CD14-positive monocyte (primary cell): ENCODE measurements at regions not wholly inside any gene's neighbourhood (a gene's known extent, or its start where the extent isn't known, plus 50 kb on each side); places are given as distances from the start of the nearest gene placed in this dataset.

ENCODE experiments used
- DNase-seq, 3 donors: peaks; one replicate each; pipeline ENCODE4 v3.0.0-alpha.2; 2011 to 2022
- H2AFZ ChIP-seq: 2 replicates; pipeline ENCODE4 v1.6.0; 2012; ENCODE audit warnings: mild to moderate bottlenecking, low read depth, low read length, inconsistent platforms; ENCODE audit not compliant: insufficient read depth, poor library complexity, severe bottlenecking
- H3K27ac ChIP-seq, 2 donors: 1 replicate in 1 of 2; 2 replicates in 1 of 2; pipeline ENCODE4 v1.5.1; 2012 to 2013; ENCODE audit warnings: low read length in 2 of 2, control low read depth in 1 of 2, inconsistent platforms in 1 of 2, low read depth in 1 of 2, mild to moderate bottlenecking in 1 of 2
- H3K27me3 ChIP-seq, 2 donors: one replicate each; pipeline versions ENCODE4 v1.6.0 to v1.6.1; 2011 to 2013; ENCODE audit warnings: low read length in 2 of 2; ENCODE audit not compliant: control insufficient read depth in 2 of 2, insufficient read depth in 2 of 2
- H3K36me3 ChIP-seq, 2 donors: replicated peaks in 1 of 2; 1 replicate in 1 of 2; 2 replicates in 1 of 2; pipeline versions ENCODE4 v1.5.1 to v1.6.1; 2012 to 2013; ENCODE audit warnings: low read length in 2 of 2, control low read depth in 1 of 2, inconsistent platforms in 1 of 2, mild to moderate bottlenecking in 1 of 2; ENCODE audit not compliant: insufficient read depth in 2 of 2, control insufficient read depth in 1 of 2
- H3K4me1 ChIP-seq, 2 donors: 1 replicate in 1 of 2; 2 replicates in 1 of 2; pipeline versions ENCODE4 v1.5.1 to v1.6.1; 2012 to 2013; ENCODE audit warnings: low read length in 2 of 2, control low read depth in 1 of 2, inconsistent platforms in 1 of 2, mild to moderate bottlenecking in 1 of 2, moderate library complexity in 1 of 2; ENCODE audit not compliant: insufficient read depth in 2 of 2, control insufficient read depth in 1 of 2
- H3K4me2 ChIP-seq: replicated peaks from 2 replicates; pipeline ENCODE3; 2012; ENCODE audit warnings: low read length, moderate library complexity, mild to moderate bottlenecking; ENCODE audit not compliant: poor library complexity, severe bottlenecking; ENCODE audit errors: extremely low read depth
- H3K4me3 ChIP-seq, 3 experiments: fragments of 200-600 bp in 1 of 3; sonication (generic) in 1 of 3; replicated peaks in 1 of 3; 1 replicate in 2 of 3; 2 replicates in 1 of 3; pipeline ENCODE4 v1.5.1; 2011 to 2013; ENCODE audit warnings: low read length in 3 of 3, mild to moderate bottlenecking in 3 of 3, control low read depth in 2 of 3, low read depth in 2 of 3, inconsistent platforms in 1 of 3, moderate library complexity in 1 of 3
- H3K79me2 ChIP-seq: 2 replicates; pipeline ENCODE4 v1.6.0; 2012; ENCODE audit warnings: mild to moderate bottlenecking, control low read depth, inconsistent platforms, low read length, moderate library complexity; ENCODE audit not compliant: insufficient read depth
- H3K9ac ChIP-seq: 2 replicates; pipeline ENCODE4 v1.6.0; 2017; ENCODE audit warnings: low read length, mild to moderate bottlenecking; ENCODE audit not compliant: insufficient read depth, poor library complexity, severe bottlenecking
- H3K9me3 ChIP-seq, 2 donors: replicated peaks in 1 of 2; 1 replicate in 1 of 2; 2 replicates in 1 of 2; pipeline versions ENCODE4 v1.5.1 to v1.6.1; 2012 to 2013; ENCODE audit warnings: low read length in 2 of 2, control low read depth in 1 of 2; ENCODE audit not compliant: control insufficient read depth in 1 of 2, insufficient read depth in 1 of 2
- H4K20me1 ChIP-seq: 2 replicates; pipeline ENCODE4 v1.6.0; 2012; ENCODE audit warnings: mild to moderate bottlenecking, low read length, control low read depth, moderate library complexity; ENCODE audit not compliant: insufficient read depth
- H3K27ac Mint-ChIP-seq, 7 donors: one replicate each; pipeline ENCODE4 v1.8.0; 2020; ENCODE audit warnings: mild to moderate bottlenecking in 7 of 7, mixed read lengths in 7 of 7, moderate library complexity in 6 of 7, inconsistent platforms in 2 of 7
- H3K27me3 Mint-ChIP-seq, 3 donors: one replicate each; pipeline ENCODE4 v1.8.0; 2021 to 2022; ENCODE audit warnings: low read depth in 3 of 3, mild to moderate bottlenecking in 3 of 3, mixed read lengths in 3 of 3, moderate library complexity in 3 of 3, inconsistent platforms in 1 of 3
- H3K36me3 Mint-ChIP-seq, 2 donors: one replicate each; pipeline ENCODE4 v1.8.0; 2020; ENCODE audit warnings: mixed read lengths in 2 of 2, inconsistent platforms in 1 of 2, mild to moderate bottlenecking in 1 of 2
- H3K4me1 Mint-ChIP-seq: one replicate; pipeline ENCODE4 v1.8.0; 2020; ENCODE audit warnings: mild to moderate bottlenecking, mixed read lengths
- H3K4me3 Mint-ChIP-seq, 2 donors: one replicate each; pipeline ENCODE4 v1.8.0; 2020; ENCODE audit warnings: mild to moderate bottlenecking in 2 of 2, mixed read lengths in 2 of 2, moderate library complexity in 1 of 2
- H3K9me3 Mint-ChIP-seq, 7 donors: one replicate each; pipeline ENCODE4 v1.8.0; 2020 to 2022; ENCODE audit warnings: mixed read lengths in 7 of 7, mild to moderate bottlenecking in 6 of 7, moderate library complexity in 6 of 7, inconsistent platforms in 2 of 7
- CTCF ChIP-seq: fragments of 200-600 bp; IDR thresholded peaks from one replicate; pipeline ENCODE4 v1.8.0; 2022; ENCODE audit warnings: antibody characterized with exemption, mild to moderate bottlenecking
- WGBS: methylation state at CpG from one replicate; pipeline ENCODE4 v1.1.5; 2013; ENCODE audit warnings: missing lambda C conversion rate; ENCODE audit not compliant: insufficient coverage; 5-methylcytosine and 5-hydroxymethylcytosine counted together
- intact Hi-C, 2 donors: fragments of 100-400 bp; cut with micrococcal nuclease; formaldehyde crosslinking; loops; one replicate each; pipeline versions ENCODE4 v1.15.0 to v1.15.1; 2023

DNA sequence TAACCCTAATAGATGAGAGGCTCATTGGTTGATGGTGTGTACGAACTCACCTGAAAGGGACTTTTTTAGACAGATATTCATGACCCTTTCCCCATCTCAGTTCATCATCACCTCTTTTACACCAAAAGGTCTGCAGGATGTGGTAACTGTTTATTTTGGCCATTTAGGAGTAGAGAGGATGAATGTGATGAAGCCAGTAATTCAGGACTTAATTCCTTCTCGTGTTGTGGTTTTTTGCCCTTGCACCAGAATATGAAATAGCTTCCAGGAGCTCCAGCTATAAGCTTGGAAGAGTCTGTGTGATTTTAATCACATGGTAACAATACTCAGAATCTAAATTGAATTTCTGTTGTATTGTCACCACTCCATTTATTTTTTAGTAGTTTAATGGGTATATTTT is 189.4 kb upstream of the KCTD3 start:
- Mint-ChIP-seq H3K4me1 (no peaks in the 10 kb centered on the region), H3K4me3 (no peak overlapping the region), H3K27me3 (no peaks in the 10 kb centered on the region), H3K9me3 (peaks cover 0 to 23% (median 4%) of the 10 kb centered on the region in 7 donors), H3K27ac (no peak overlapping the region), H3K36me3 (no peaks in the 10 kb centered on the region)
- WGBS, result no CpG with 5 or more reads among the region's 2 CpGs
- H2AFZ ChIP-seq, result no peak overlapping the region
- TF ChIP-seq CTCF, result no peak
- intact Hi-C loops, result no loop called here
- no peak for DNase-seq
- no peak overlapping the region for H3K4me2 ChIP-seq
- H3K36me3 ChIP-seq, result no peaks in the 10 kb centered on the region
- no peaks in the 10 kb centered on the region for H3K79me2 ChIP-seq
- H3K27ac ChIP-seq, result no peak overlapping the region
- no peaks in the 10 kb centered on the region for H3K27me3 ChIP-seq
- no peak overlapping the region for H3K4me3 ChIP-seq
- no peaks in the 10 kb centered on the region for H4K20me1 ChIP-seq
- peaks cover 9 to 13% of the 10 kb centered on the region in 2 donors for H3K9me3 ChIP-seq
- H3K4me1 ChIP-seq, result no peaks in the 10 kb centered on the region
- no peak overlapping the region for H3K9ac ChIP-seq

DNA sequence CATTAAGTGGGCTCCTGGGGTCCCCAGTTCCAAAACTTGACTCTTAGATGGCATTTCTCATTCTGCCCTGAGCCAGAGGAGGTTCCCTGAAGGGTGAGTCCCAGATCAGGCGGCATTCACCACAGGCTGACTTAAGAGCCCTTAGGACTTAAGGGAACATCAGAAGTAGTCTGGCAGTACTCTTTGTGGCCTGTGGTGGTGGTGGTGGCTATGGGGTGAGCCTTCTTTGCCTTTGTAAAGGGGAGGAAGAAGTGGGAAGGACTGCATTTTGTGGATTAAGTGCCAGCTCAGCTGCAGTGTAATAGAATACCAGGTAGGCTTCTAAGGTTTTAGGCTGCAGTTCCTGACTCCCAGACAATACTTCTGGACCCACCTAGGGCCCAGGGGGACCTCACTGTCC is 186.5 kb upstream of the KCTD3 start:
- Histone ChIP-seq H4K20me1 (no peaks in the 10 kb centered on the region), H3K27ac (no peak overlapping the region), H3K36me3 (no peaks in the 10 kb centered on the region), H3K4me2 (no peak overlapping the region), H3K4me1 (no peaks in the 10 kb centered on the region), H3K9ac (no peak overlapping the region), H3K9me3 (peaks cover 9 to 13% of the 10 kb centered on the region in 2 donors), H3K79me2 (no peaks in the 10 kb centered on the region), H3K4me3 (no peak overlapping the region), H2AFZ (no peak overlapping the region), H3K27me3 (no peaks in the 10 kb centered on the region)
- no peak for TF ChIP-seq CTCF
- intact Hi-C loops, result no loop called here
- H3K4me1 Mint-ChIP-seq, result no peaks in the 10 kb centered on the region
- no peaks in the 10 kb centered on the region for H3K27me3 Mint-ChIP-seq
- no peaks in the 10 kb centered on the region for H3K36me3 Mint-ChIP-seq
- WGBS, result 94% methylated on average over 1 of the region's 1 CpG
- H3K27ac Mint-ChIP-seq, result no peak overlapping the region
- peaks cover 0 to 17% (median 3%) of the 10 kb centered on the region in 7 donors for H3K9me3 Mint-ChIP-seq
- DNase-seq, result no peak
- no peak overlapping the region for H3K4me3 Mint-ChIP-seq
